GM12878 (cell line): ENCODE measurements at regions not wholly inside any gene's neighbourhood (a gene's known extent, or its start where the extent isn't known, plus 50 kb on each side); places are given as distances from the start of the nearest gene placed in this dataset.

Experiments used
- ATAC-seq: fragments of 200-7000 bp; cut with Tn5 transposase; 3 replicates; pipeline ENCODE4 v1.9.1; 2020; ENCODE audit warnings: mild to moderate bottlenecking, moderate library complexity
- BruUV-seq: library from RNA; stranded (reverse); fragments of 400-500 nt; replicated peaks from 2 replicates; lab custom pipeline; 2021; lab: Mats Ljungman, UMichigan
- CTCF ChIA-PET: fragments of 300-600 bp; sonication (Branson Sonifier 250); formaldehyde crosslinking; extraction: SDS; loops from one replicate; lab custom pipeline; 2021; ENCODE audit warnings: inconsistent platforms; lab: Yijun Ruan, JAX
- POLR2A ChIA-PET: fragments of 350-600 bp; formaldehyde crosslinking; extraction: SDS; loops from one replicate; lab custom pipeline; 2021; ENCODE audit warnings: inconsistent platforms; lab: Charles Lee
- RAD21 ChIA-PET: fragments of 300-600 bp; sonication (Branson Sonifier 250); formaldehyde crosslinking; loops from one replicate; lab custom pipeline; 2023; ENCODE audit warnings: antibody characterized with exemption; ENCODE audit not compliant: unreplicated experiment; lab: Charles Lee
- SMC1A ChIA-PET: fragments of 300-600 bp; sonication (Branson Sonifier 250); formaldehyde crosslinking; loops from one replicate; lab custom pipeline; 2023; ENCODE audit not compliant: unreplicated experiment, uncharacterized antibody; lab: Charles Lee
- DNase-seq: peaks from one replicate; pipeline ENCODE4 v3.0.0-alpha.2; 2011; ENCODE audit warnings: low read depth, low spot score
- FAIRE-seq: peaks from 3 replicates; lab custom pipeline; 2011; peaks lifted over from hg19 to GRCh38; lab: Jason Lieb, UNC
- H2AFZ ChIP-seq: 2 replicates; pipeline ENCODE4 v1.6.0; 2011; ENCODE audit warnings: low read depth, low read length, control low read depth; ENCODE audit not compliant: control insufficient read depth
- H3K27ac ChIP-seq: 2 replicates; pipeline ENCODE4 v1.5.1; 2011; ENCODE audit warnings: control low read depth; ENCODE audit not compliant: control insufficient read depth, insufficient read depth
- H3K27me3 ChIP-seq, 2 experiments: replicated peaks in 1 of 2; 2 replicates each; pipeline versions ENCODE4 v1.6.0 to v1.6.1; 2011; ENCODE audit warnings: low read length in 1 of 2; ENCODE audit not compliant: control insufficient read depth in 2 of 2, insufficient read depth in 2 of 2
- H3K36me3 ChIP-seq, 2 experiments: 2 replicates each; pipeline ENCODE4 v1.5.1; 2011; ENCODE audit warnings: low read length in 1 of 2; ENCODE audit not compliant: control insufficient read depth in 2 of 2, insufficient read depth in 2 of 2
- H3K4me1 ChIP-seq: 2 replicates; pipeline ENCODE4 v1.6.1; 2011; ENCODE audit warnings: mild to moderate bottlenecking, low read length, moderate library complexity, mixed read lengths; ENCODE audit not compliant: control insufficient read depth, insufficient read depth
- H3K4me2 ChIP-seq: 2 replicates; pipeline ENCODE4 v1.6.0; 2011; ENCODE audit warnings: control low read depth; ENCODE audit not compliant: control insufficient read depth, insufficient read depth
- H3K4me3 ChIP-seq: fragments of 200-600 bp; sonication (generic); 2 replicates; pipeline ENCODE4 v1.5.1; 2016
- H3K79me2 ChIP-seq: 2 replicates; pipeline ENCODE4 v1.6.0; 2011; ENCODE audit warnings: low read length; ENCODE audit not compliant: control insufficient read depth, insufficient read depth
- H3K9ac ChIP-seq: 2 replicates; pipeline ENCODE4 v1.8.0; 2011; ENCODE audit warnings: low read length, control low read depth, mixed read lengths; ENCODE audit not compliant: control insufficient read depth, insufficient read depth
- H3K9me3 ChIP-seq: replicated peaks from 3 replicates; pipeline ENCODE4 v1.5.1; 2011; ENCODE audit warnings: mild to moderate bottlenecking, low read length; ENCODE audit not compliant: control insufficient read depth, insufficient read depth
- H4K20me1 ChIP-seq: 2 replicates; pipeline ENCODE4 v1.6.0; 2011; ENCODE audit not compliant: control insufficient read depth, insufficient read depth
- HDAC2 ChIP-seq: fragments of 200-600 bp; sonication (generic); IDR thresholded peaks from 2 replicates; pipeline ENCODE4 v1.6.1; 2017
- HDAC6 ChIP-seq: fragments of 200-600 bp; sonication (generic); IDR thresholded peaks from one replicate; pipeline ENCODE4 v1.8.0; 2017; ENCODE audit warnings: antibody characterized with exemption; ENCODE audit not compliant: unreplicated experiment
- HSF1 ChIP-seq: fragments of 150-350 bp; IDR thresholded peaks from 2 replicates; pipeline ENCODE4 v1.6.1; 2014; ENCODE audit warnings: mild to moderate bottlenecking, low read depth, low read length
- LARP7 ChIP-seq: fragments of 450-650 bp; IDR thresholded peaks from 2 replicates; pipeline ENCODE4 v1.6.1; 2017; ENCODE audit warnings: mild to moderate bottlenecking
- RB1 ChIP-seq: fragments of 450-650 bp; formaldehyde crosslinking; IDR thresholded peaks from 2 replicates; pipeline ENCODE4 v1.6.1; 2017; ENCODE audit warnings: mild to moderate bottlenecking, borderline replicate concordance
- RFX5 ChIP-seq: IDR thresholded peaks from 2 replicates; pipeline ENCODE4 v1.6.1; 2011; ENCODE audit warnings: low read depth, low read length, improper control_type of control experiment
- ZNF274 ChIP-seq: IDR thresholded peaks from one replicate; pipeline ENCODE4 v1.8.0; 2011; ENCODE audit not compliant: insufficient read length, insufficient read depth
- ZNF592 ChIP-seq: fragments of 450-650 bp; IDR thresholded peaks from 2 replicates; pipeline ENCODE4 v1.6.1; 2017; ENCODE audit warnings: mild to moderate bottlenecking, moderate library complexity
- WGBS: methylation state at CpG from one replicate; pipeline ENCODE4 v1.1.6; 2016; ENCODE audit warnings: low lambda C conversion rate; ENCODE audit not compliant: insufficient replicate concordance, insufficient coverage; ENCODE audit errors: missing lambda C conversion rate; 5-methylcytosine and 5-hydroxymethylcytosine counted together
- in situ Hi-C: fragments of 300-500 bp; cut with MboI; formaldehyde crosslinking; loops from 9 replicates; pipeline ENCODE4 v1.14.3; 2018; ENCODE audit warnings: mixed read lengths
- intact Hi-C: fragments of 100-400 bp; cut with micrococcal nuclease; formaldehyde crosslinking; loops from one replicate; pipeline ENCODE4 v1.14.2; 2022; ENCODE audit not compliant: unreplicated experiment

DNA sequence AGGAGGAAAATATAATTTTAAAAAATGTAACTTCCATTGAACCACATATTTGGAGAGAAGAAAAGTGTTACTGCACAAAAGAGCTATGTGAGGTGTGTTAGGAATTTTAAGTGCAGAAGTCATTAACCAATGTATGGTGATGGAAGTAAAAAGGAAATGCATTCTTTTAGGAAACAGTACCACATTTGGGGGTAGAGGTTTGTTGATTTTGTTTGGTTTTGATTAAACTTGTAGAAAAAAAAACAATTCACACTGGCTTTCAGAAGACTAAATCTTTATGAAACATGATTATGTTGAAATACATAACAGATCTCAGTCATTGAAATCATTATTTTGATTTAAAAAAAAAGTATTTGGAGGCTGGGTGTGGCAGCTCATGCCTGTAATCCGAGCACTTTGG, 1287.0 kb upstream of the GJE1 start:
- in situ Hi-C loops (no loop called here), intact Hi-C loops (no loop called here)
- Histone ChIP-seq H3K27ac (no peak overlapping the region), H3K9ac (no peak overlapping the region), H3K4me3 (no peak overlapping the region), H3K4me1 (no peaks in the 10 kb centered on the region), H2AFZ (no peak overlapping the region), H3K9me3 (no peaks in the 10 kb centered on the region), H3K4me2 (no peak overlapping the region), H3K79me2 (no peaks in the 10 kb centered on the region), H4K20me1 (no peaks in the 10 kb centered on the region), H3K36me3 (no peaks in the 10 kb centered on the region), H3K27me3 (no peaks in the 10 kb centered on the region)
- no peak for DNase-seq
- no peak for TF ChIP-seq ZNF592
- no peak for TF ChIP-seq ZNF274
- no peak for TF ChIP-seq HDAC6
- TF ChIP-seq RFX5, result no peak
- no peak for TF ChIP-seq RB1
- no peak for TF ChIP-seq HSF1
- no peak for TF ChIP-seq HDAC2
- no peak for TF ChIP-seq LARP7
- RAD21 ChIA-PET, result no interaction called here
- CTCF ChIA-PET, result no interaction called here
- SMC1A ChIA-PET, result interaction anchor here (1.5 kb wide), 1 partner anchor 8 kb away, joined by 4 read pairs; no protein-coding TSS in a partner anchor
- FAIRE-seq, result no peak
- BruUV-seq, result no TSS peak
- WGBS, result 0% methylated on average over 1 of the region's 1 CpG
- POLR2A ChIA-PET, result interaction anchor here (0.6 kb wide), 1 partner anchor 1457 kb away, joined by 5 read pairs; no protein-coding TSS in a partner anchor
- no peak for ATAC-seq
